Smooth muscle cell (in vitro differentiated cells): ENCODE measurements at regions not wholly inside any gene's neighbourhood (a gene's known extent, or its start where the extent isn't known, plus 50 kb on each side); places are given as distances from the start of the nearest gene placed in this dataset.

Experiments
- DNase-seq: peaks from one replicate; lab custom pipeline; 2025; ENCODE audit not compliant: unreplicated experiment; lab: John Stamatoyannopoulos, UW
- H2AFZ ChIP-seq: fragments of 200-600 bp; sonication (generic); 2 replicates; pipeline ENCODE4 v1.6.0; 2016; ENCODE audit warnings: antibody characterized with exemption, low read depth, mild to moderate bottlenecking
- H3F3A ChIP-seq: fragments of 200-600 bp; sonication (generic); 2 replicates; pipeline ENCODE4 v1.6.0; 2017; ENCODE audit warnings: antibody characterized with exemption, low read depth
- H3K27ac ChIP-seq: fragments of 200-600 bp; sonication (generic); 2 replicates; pipeline ENCODE4 v1.5.1; 2016; ENCODE audit warnings: low read depth, mild to moderate bottlenecking
- H3K27me3 ChIP-seq: fragments of 200-600 bp; sonication (generic); 2 replicates; pipeline ENCODE4 v1.6.1; 2016; ENCODE audit warnings: low read depth, mild to moderate bottlenecking
- H3K36me3 ChIP-seq: fragments of 200-600 bp; sonication (generic); 2 replicates; pipeline ENCODE4 v1.5.1; 2016; ENCODE audit warnings: low read depth
- H3K4me1 ChIP-seq: fragments of 200-600 bp; sonication (generic); 2 replicates; pipeline ENCODE4 v1.5.1; 2016; ENCODE audit warnings: low read depth
- H3K4me2 ChIP-seq: fragments of 200-600 bp; sonication (generic); 2 replicates; pipeline ENCODE4 v1.6.0; 2016; ENCODE audit warnings: mild to moderate bottlenecking
- H3K4me3 ChIP-seq: fragments of 200-600 bp; sonication (generic); 2 replicates; pipeline ENCODE4 v1.5.1; 2016; ENCODE audit warnings: mild to moderate bottlenecking
- H3K79me2 ChIP-seq: fragments of 200-600 bp; sonication (generic); 2 replicates; pipeline ENCODE4 v1.6.0; 2016; ENCODE audit warnings: low read depth, mild to moderate bottlenecking
- H3K9ac ChIP-seq: fragments of 200-600 bp; sonication (generic); 2 replicates; pipeline ENCODE4 v1.6.0; 2016; ENCODE audit warnings: low read depth
- H3K9me3 ChIP-seq: fragments of 200-600 bp; sonication (generic); replicated peaks from 2 replicates; pipeline ENCODE4 v1.5.1; 2016; ENCODE audit warnings: low read depth
- H4K20me1 ChIP-seq: fragments of 200-600 bp; sonication (generic); 2 replicates; pipeline ENCODE4 v1.6.0; 2016; ENCODE audit warnings: low read depth
- CTCF ChIP-seq: fragments of 200-600 bp; sonication (generic); IDR thresholded peaks from 2 replicates; pipeline ENCODE4 v1.5.1; 2017; ENCODE audit warnings: borderline replicate concordance, mild to moderate bottlenecking, antibody characterized with exemption; ENCODE audit not compliant: insufficient read depth, poor library complexity, severe bottlenecking
- WGBS: methylation state at CpG from one replicate; pipeline ENCODE4 v1.1.7; 2016; ENCODE audit warnings: low lambda C conversion rate; 5-methylcytosine and 5-hydroxymethylcytosine counted together

- Histone ChIP-seq H4K20me1 (no peaks in the 10 kb centered on the region), H3K4me1 (no peaks in the 10 kb centered on the region), H3K79me2 (no peaks in the 10 kb centered on the region), H3K27ac (no peak overlapping the region), H3K4me2 (no peak overlapping the region), H3K9ac (no peak overlapping the region), H3K27me3 (no peaks in the 10 kb centered on the region), H3F3A (no peaks in the 10 kb centered on the region), H3K9me3 (no peaks in the 10 kb centered on the region), H2AFZ (no peak overlapping the region), H3K4me3 (no peak overlapping the region), H3K36me3 (no peaks in the 10 kb centered on the region)
- 60% methylated on average over 5 of the region's 5 CpGs for WGBS
- DNase-seq = no peak
- no peak for TF ChIP-seq CTCF
These were observed 1203.5 kb upstream of the PRR20A start for GRCh38 chr13:55937180-55937579.

- Histone ChIP-seq H3K4me3 (no peak overlapping the region), H3K9ac (no peak overlapping the region), H3K4me1 (no peaks in the 10 kb centered on the region), H3K4me2 (no peak overlapping the region), H4K20me1 (no peaks in the 10 kb centered on the region), H3K27ac (no peak overlapping the region), H3K36me3 (no peaks in the 10 kb centered on the region), H3K27me3 (no peaks in the 10 kb centered on the region), H3F3A (no peaks in the 10 kb centered on the region), H2AFZ (no peak overlapping the region), H3K9me3 (no peaks in the 10 kb centered on the region), H3K79me2 (no peaks in the 10 kb centered on the region)
- no peak for TF ChIP-seq CTCF
- WGBS = 92% methylated on average over 5 of the region's 5 CpGs
- no peak for DNase-seq
These were observed 1192.5 kb upstream of the PRR20A start for GRCh38 chr13:55948175-55948574.

GRCh38 chr13:55963934-55964333, 1176.8 kb upstream of the PRR20A start:
- H3K4me2 ChIP-seq = no peak overlapping the region
- WGBS = 95% methylated on average over 1 of the region's 1 CpG

More at GRCh38 chr13:55963934-55964333, 1176.8 kb upstream of the PRR20A start:
- H3F3A ChIP-seq = no peaks in the 10 kb centered on the region
- H3K27ac ChIP-seq = no peak overlapping the region
- no peaks in the 10 kb centered on the region for H4K20me1 ChIP-seq
- no peak overlapping the region for H2AFZ ChIP-seq
- H3K9me3 ChIP-seq = no peaks in the 10 kb centered on the region
- no peaks in the 10 kb centered on the region for H3K36me3 ChIP-seq
- no peaks in the 10 kb centered on the region for H3K27me3 ChIP-seq
- H3K4me1 ChIP-seq = no peaks in the 10 kb centered on the region
- H3K4me3 ChIP-seq = no peak overlapping the region
- no peak overlapping the region for H3K9ac ChIP-seq
- TF ChIP-seq CTCF = no peak
- no peaks in the 10 kb centered on the region for H3K79me2 ChIP-seq
- DNase-seq = no peak
